Stimulated activated CD4-positive, alpha-beta T cell treated with anti-CD3 and anti-CD28 coated beads, Interleukin-15, amount 100 ng/mL, for 24 hours (primary cell): ENCODE measurements at regions not wholly inside any gene's neighbourhood (a gene's known extent, or its start where the extent isn't known, plus 50 kb on each side); places are given as distances from the start of the nearest gene placed in this dataset.

ENCODE experiments used
- DNase-seq: peaks from one replicate; pipeline ENCODE4 v3.0.0-alpha.2; 2020

- no peak for DNase-seq
Measured at GRCh38 chr4:177117256-177117655, 192.4 kb upstream of the NEIL3 start.

GRCh38 chr4:177118596-177118995, 191.1 kb upstream of the NEIL3 start:
- no peak for DNase-seq

GRCh38 chr4:177119021-177119471, 190.6 kb upstream of the NEIL3 start:
- no peak for DNase-seq

DNA sequence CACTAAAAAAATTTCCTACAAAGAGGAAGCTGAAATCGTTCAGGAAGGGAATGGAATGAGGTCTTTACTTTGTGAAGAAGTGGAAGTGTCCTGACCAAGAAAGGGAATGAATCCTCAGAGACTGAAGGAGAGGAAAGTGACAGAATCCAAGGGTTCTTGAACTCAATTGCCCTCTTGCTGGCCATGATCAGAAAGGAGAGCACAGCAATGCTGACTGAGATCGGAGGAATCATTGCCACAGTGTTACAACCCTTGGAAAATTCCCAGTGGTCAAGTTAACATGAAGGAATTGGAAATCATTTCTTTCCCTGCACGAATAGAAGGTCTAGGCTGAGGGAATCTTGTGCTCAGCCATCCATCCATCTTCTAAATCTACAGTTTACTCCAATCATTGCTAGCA, 190.0 kb upstream of the NEIL3 start:
- no peak for DNase-seq

DNA sequence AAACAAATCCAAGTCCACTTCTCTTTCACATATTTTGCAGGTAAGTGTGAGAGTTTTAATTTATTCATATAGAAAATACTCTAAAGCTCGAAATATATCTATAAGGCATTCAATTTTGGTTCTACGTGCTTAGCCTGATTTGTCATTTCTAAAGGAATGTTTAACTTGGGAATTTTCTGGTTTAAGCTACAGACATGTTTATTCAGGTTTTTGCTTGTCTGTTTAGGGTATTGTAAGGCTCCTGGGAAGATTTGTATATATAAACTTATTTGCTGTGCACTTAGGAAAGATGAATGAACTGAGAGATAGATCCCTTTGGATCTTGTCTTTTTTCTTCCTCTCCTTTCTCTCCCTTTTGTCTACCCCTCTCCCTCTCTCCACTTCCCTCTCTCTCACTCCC, 185.9 kb upstream of the NEIL3 start:
- DNase-seq = no peak

- no peak for DNase-seq
Measured at GRCh38 chr4:177124349-177125064, 185.2 kb upstream of the NEIL3 start.

GRCh38 chr4:177125656-177126055, 184.0 kb upstream of the NEIL3 start:
- DNase-seq = no peak

- DNase-seq = no peak
Measured at GRCh38 chr4:177127658-177128057, 182.0 kb upstream of the NEIL3 start.

GRCh38 chr4:177128306-177128705, 181.4 kb upstream of the NEIL3 start:
- DNase-seq = no peak

DNA sequence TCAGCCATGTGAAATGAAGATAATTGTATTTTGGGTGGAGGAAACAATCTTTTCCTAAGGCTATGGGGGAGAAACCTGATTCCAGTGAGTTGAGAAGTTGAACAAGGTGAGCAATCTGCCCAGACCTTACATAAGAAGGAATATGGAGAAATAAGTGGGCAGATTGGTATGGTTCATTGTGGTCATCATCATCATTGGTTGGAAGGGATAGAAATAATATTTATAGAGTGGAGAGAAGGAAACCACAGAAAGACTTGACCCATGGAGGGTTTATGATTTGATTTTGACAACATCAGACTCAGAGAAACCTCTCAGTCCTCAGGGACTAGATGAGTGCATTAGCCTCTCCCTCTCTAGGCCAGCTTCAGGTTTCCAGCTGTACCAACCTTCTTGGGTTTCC, 177.9 kb upstream of the NEIL3 start:
- DNase-seq = no peak

DNA sequence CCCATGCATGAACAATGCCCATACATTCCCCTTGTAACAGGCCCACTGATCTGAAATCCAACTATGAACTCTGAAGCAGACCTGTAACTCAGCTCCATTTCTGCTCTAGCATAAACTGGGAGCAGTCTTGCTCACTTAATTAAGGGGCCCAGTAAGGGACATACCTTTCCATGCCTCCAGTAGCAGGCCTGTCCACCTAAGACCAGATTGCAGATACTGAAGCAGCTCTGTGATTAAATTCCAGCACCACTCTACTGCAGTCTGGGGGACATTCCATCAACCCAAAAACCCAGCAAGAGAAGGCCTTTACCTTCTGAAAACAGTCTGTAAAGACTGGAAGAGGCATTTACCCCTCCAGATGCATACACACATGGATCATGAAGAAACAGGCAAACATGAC, 162.0 kb upstream of the NEIL3 start:
- DNase-seq = no peak

DNA sequence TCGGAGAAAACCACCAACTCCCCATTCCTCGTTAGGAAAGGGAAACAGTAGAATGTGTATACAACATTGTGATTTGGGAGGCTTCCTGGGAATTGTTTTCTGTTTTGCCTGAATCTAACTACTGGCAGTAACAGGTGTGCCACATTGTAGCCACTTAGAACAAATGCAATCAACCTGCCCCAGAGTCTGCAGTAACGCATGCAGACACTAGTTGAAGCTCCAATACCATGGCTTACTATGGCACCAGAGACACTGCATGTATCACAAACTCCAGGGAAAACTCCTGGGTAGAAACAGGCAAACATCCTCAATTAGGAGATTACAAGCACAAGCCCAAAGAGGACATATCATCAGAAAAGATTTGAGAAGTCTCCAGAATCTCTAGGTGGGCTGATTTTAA, 154.2 kb upstream of the NEIL3 start:
- DNase-seq = no peak

GRCh38 chr4:177159600-177159999, 150.1 kb upstream of the NEIL3 start:
- no peak for DNase-seq

DNA sequence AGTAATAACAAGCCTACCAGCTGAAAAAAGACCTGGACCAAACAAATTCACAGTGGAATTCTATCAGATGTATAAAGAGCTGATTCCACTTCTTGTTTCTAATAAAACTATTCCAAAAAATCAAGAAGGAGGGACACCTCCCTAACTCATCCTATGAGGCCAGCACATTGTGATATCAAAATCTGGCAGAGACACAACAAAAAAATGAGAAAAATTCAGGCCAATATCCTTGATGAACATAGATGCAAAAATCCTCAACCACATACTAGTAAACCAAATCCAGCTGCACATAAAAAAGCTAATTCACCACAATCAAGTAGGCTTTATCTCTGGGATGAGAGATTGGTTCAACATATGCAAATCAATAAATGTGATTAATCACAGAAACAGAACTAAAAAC, 147.9 kb upstream of the NEIL3 start:
- DNase-seq = no peak

DNA sequence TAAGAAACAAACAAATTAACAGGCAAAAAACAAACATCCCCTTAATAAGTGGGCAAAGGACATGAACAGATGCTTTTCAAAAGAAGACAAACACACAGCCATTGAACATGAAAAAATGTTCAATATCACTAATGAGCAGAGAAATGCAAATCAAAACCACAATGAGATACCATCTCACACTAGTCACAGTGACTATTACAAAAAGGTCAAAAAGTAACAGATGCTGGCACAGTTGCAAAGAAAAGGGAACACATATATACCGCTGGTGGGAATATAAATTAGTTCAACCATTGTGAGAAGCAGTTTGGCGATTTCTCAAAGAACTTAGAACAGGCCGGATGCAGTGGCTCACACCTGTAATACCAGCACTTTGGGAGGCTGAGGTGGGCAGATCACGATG, 146.1 kb upstream of the NEIL3 start:
- no peak for DNase-seq

- no peak for DNase-seq
Measured at GRCh38 chr4:177171588-177171987, 138.1 kb upstream of the NEIL3 start.

GRCh38 chr4:177175473-177175872, 134.2 kb upstream of the NEIL3 start:
- DNase-seq = no peak

DNA sequence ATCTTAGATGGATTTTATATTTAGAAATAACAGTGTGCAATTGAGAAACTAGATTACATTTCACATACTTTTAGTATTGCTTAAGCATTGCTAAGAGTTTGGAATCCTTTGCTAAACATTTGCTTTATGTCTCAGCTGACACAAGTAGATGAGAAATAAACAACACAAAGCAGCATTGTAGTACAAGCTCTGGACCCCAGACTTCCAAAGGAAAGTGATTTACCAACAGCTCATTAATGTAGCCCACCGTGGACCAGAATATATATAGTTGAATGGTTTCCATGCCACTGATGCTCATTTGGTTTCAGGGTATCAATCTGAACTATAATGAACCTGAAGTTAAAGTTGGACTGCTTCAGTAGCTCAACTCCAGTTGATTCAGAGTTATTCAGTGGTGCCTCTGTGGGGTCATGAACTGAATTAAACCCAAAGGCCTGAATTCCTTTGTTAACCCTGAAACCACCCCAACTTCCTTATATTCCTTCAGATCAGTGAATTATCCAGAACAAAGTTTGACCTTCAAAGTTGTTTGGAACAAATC, 132.1 kb upstream of the NEIL3 start:
- no peak for DNase-seq

DNA sequence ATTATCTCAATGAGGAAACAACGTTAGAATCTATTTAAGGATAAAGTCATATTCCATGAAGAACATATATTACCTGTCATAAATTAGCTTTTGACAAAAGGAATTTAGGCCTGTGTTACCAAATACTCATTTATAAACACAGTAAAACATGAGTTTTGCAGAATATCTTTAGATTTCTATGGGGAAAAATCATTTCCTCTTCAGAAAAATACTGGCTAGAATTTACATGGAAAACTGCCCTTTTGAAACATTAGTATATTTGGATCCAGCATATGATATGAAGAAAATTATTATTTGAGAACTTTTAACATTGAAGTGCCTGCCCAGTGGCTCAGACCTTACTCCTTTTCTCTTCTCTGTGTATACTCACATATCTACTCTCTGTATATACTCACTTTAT, 131.4 kb upstream of the NEIL3 start:
- DNase-seq = no peak

GRCh38 chr4:177182166-177182565, 127.5 kb upstream of the NEIL3 start:
- DNase-seq = no peak

- DNase-seq = no peak
Measured at GRCh38 chr4:177182728-177183127, 126.9 kb upstream of the NEIL3 start.

GRCh38 chr4:177185151-177185550, 124.5 kb upstream of the NEIL3 start:
- no peak for DNase-seq

DNA sequence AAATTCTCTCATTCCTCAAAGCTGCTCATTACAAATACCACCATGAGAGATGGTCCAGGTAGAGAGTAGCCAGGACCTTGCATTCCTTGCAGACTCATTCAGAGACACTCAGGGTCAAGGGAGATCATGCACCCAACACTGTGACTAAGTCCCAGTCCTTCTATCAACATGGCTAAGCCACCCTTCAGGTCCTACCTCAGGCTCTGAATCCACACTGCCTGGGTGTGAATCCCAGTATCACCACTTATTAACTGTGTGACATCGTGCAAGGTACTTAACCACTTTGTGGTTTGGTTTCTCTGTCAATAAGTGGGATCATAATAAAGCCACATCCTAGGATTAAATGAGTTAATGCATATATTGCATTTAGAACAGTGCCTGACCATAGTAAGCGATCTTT, 124.1 kb upstream of the NEIL3 start:
- no peak for DNase-seq

GRCh38 chr4:177187371-177187770, 122.3 kb upstream of the NEIL3 start:
- DNase-seq = no peak

DNA sequence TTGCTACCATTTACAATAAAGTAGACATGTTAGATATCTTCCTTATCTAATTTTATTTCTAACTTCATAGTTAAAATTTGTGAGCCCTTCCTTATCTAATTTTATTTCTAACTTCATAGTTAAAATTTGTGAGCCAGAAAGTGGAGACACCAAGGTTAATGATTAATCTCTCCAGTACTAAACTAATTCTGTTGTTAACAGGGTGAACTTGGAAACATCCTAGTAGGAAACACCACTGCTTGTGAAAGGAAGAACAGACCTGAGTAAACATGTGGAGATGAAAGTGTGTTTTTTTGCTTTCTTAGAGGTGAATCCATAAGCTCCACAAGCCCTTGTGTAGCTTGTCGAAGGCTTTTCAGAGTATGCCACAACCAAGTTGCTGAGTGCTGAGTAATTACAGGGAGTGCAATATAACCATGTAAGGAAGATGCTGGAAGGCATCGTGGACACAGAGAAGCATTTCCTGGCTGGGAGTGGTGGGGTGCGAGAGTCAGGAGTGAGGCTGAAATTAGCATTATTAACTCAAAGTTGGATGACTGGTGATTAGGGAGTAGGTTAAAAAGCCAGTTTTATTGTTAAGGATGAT, 118.6 kb upstream of the NEIL3 start:
- no peak for DNase-seq
